ENCODE measurements at regions not wholly inside any gene's neighbourhood (a gene's known extent, or its start where the extent isn't known, plus 50 kb on each side); places are given as distances from the start of the nearest gene placed in this dataset.

DNA sequence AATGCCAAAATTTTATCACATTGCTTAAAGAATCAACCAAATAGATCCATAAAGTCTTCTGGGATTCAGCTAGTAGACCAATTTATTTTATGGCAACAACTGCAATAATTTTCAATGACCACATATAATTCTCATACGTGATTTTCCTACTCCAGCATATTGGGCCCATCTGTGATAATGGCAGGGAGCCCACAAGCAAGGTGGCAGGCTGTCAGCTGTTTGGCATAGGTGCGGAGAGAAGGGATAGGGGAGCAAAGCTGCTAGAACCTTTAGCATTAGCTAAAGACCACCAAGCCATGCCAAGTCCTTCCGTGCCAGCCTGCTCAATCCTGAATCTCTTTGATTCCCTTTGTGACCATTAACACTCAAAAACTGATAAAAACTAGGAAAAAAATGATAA, 721.2 kb downstream of the XPNPEP1 start:
- TF ChIP-seq CTCF (conservative IDR thresholded peaks at IDR 0.05) = no peak
- no peak for DNase-seq (ENCODE audit: low read depth, low spot score)
- Mint-ChIP-seq H3K4me3 (no peak overlapping the region), H3K27me3 (ENCODE audit: low read depth) (no peaks in the 10 kb centered on the region), H3K36me3 (ENCODE audit: low read depth) (peaks cover 2% of the 10 kb centered on the region), H3K27ac (ENCODE audit: unreplicated experiment) (no peak overlapping the region), H3K9me3 (peaks cover 2% of the 10 kb centered on the region), H3K4me1 (no peaks in the 10 kb centered on the region)

DNA sequence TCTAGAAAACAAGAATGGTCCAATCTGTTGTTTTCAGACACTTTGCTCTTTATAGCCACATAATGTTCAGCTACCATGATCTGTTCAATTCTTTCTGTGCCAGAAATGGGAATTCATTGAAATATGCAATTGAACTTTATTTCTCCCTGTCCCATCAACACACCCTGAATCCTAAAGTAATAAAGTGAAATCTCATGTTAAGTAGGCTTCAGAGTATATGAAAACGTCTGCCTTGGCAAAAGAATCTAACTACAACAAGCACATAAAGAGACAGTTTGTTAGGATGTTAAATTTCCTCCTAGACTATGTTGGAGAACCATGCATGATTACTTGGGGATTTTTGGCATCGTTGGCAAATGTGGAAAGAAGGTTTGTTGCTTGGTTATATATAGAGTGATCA, 722.7 kb downstream of the XPNPEP1 start:
- Mint-ChIP-seq H3K27ac (ENCODE audit: unreplicated experiment) (no peak overlapping the region), H3K4me3 (no peak overlapping the region), H3K27me3 (ENCODE audit: low read depth) (no peaks in the 10 kb centered on the region)

GRCh38 chr10:109191823-109192222, 731.5 kb downstream of the XPNPEP1 start:
- no peak overlapping the region for H3K27ac Mint-ChIP-seq (ENCODE audit: unreplicated experiment)
- no peaks in the 10 kb centered on the region for H3K27me3 Mint-ChIP-seq (ENCODE audit: low read depth)
- no peak overlapping the region for H3K4me3 Mint-ChIP-seq
- TF ChIP-seq CTCF (conservative IDR thresholded peaks at IDR 0.05) = no peak
- no peak for DNase-seq (ENCODE audit: low read depth, low spot score)
- H3K36me3 Mint-ChIP-seq (ENCODE audit: low read depth) = no peaks in the 10 kb centered on the region
- no peaks in the 10 kb centered on the region for H3K4me1 Mint-ChIP-seq
- H3K9me3 Mint-ChIP-seq = peaks cover 15% of the 10 kb centered on the region

More for the DNA sequence above, 722.7 kb downstream of the XPNPEP1 start:
- DNase-seq (ENCODE audit: low read depth, low spot score) = no peak
- peaks cover 2% of the 10 kb centered on the region for H3K36me3 Mint-ChIP-seq (ENCODE audit: low read depth)
- H3K9me3 Mint-ChIP-seq = peaks cover 6% of the 10 kb centered on the region
- TF ChIP-seq CTCF (conservative IDR thresholded peaks at IDR 0.05) = no peak
- no peaks in the 10 kb centered on the region for H3K4me1 Mint-ChIP-seq

DNA sequence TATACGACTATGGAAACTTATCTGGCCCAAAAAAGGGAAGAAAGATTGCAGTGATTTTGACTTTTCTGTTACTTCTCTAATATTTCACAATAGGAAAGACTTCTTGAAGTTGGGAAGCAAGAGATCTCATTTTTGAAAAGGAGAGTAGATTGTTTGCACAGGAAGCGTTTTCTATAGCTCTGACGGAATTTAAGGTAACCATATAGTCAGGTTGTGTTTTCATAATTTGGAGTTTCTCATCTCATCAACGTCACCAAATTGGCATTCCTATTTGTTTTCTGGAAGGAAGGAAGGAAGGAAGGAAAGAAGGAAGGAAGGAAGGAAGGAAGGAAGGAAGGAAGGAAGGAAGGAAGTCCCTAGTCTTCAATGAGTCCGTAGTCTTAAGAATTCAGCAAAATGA, 732.0 kb downstream of the XPNPEP1 start:
- no peak overlapping the region for H3K4me3 Mint-ChIP-seq
- TF ChIP-seq CTCF (conservative IDR thresholded peaks at IDR 0.05) = no peak
- no peaks in the 10 kb centered on the region for H3K4me1 Mint-ChIP-seq
- DNase-seq (ENCODE audit: low read depth, low spot score) = no peak
- no peaks in the 10 kb centered on the region for H3K27me3 Mint-ChIP-seq (ENCODE audit: low read depth)
- H3K9me3 Mint-ChIP-seq = peaks cover 18% of the 10 kb centered on the region
- no peaks in the 10 kb centered on the region for H3K36me3 Mint-ChIP-seq (ENCODE audit: low read depth)
- H3K27ac Mint-ChIP-seq (ENCODE audit: unreplicated experiment) = no peak overlapping the region

DNA sequence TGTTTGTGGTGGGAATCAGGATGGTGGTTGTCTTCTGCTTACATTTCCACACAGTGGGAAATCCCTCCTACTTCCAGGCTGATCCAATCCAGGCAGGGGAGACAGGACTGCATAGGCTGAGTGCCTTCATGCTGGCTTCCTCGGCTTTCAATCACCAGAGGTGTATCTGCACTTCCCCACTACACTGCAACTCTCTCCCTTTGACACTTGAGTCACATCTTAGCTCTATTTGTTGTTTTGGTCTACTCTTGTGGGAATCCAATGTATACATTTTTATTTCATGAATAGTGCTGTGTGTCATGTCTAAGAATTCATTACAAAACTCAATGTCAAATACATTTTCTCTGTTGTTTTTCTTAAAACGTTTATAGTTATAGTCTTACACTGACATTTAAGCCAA, 735.6 kb downstream of the XPNPEP1 start:
- Mint-ChIP-seq H3K27ac (ENCODE audit: unreplicated experiment) (no peak overlapping the region), H3K4me1 (no peaks in the 10 kb centered on the region), H3K4me3 (no peak overlapping the region), H3K27me3 (ENCODE audit: low read depth) (no peaks in the 10 kb centered on the region), H3K9me3 (peaks cover 27% of the 10 kb centered on the region), H3K36me3 (ENCODE audit: low read depth) (no peaks in the 10 kb centered on the region)
- DNase-seq (ENCODE audit: low read depth, low spot score) = no peak
- no peak for TF ChIP-seq CTCF (conservative IDR thresholded peaks at IDR 0.05)

DNA sequence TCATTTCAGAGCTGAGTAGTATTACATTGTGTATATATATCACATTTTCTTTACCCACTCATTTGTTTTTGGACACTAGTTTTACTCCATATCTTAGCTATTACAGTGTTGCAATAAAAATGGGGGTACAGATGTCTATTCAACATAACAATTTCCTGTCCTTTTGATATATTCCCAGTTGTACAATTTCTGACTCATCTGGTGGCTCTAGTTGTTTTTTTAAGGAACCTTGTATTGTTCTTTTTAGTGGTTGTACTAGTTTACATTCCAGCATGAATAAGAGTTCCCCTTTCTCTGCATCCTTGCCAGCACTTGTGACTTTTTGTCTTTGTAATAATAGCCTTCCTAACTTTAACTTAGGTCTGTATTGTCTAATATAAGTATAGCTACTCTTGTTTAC, 739.9 kb downstream of the XPNPEP1 start:
- Mint-ChIP-seq H3K9me3 (peaks cover 21% of the 10 kb centered on the region), H3K27ac (ENCODE audit: unreplicated experiment) (no peak overlapping the region), H3K4me3 (no peak overlapping the region)

More for the DNA sequence above, 739.9 kb downstream of the XPNPEP1 start:
- H3K36me3 Mint-ChIP-seq (ENCODE audit: low read depth) = no peaks in the 10 kb centered on the region
- no peak for TF ChIP-seq CTCF (conservative IDR thresholded peaks at IDR 0.05)
- no peaks in the 10 kb centered on the region for H3K4me1 Mint-ChIP-seq
- DNase-seq (ENCODE audit: low read depth, low spot score) = no peak
- no peaks in the 10 kb centered on the region for H3K27me3 Mint-ChIP-seq (ENCODE audit: low read depth)

Data from neural crest cell (in vitro differentiated cells).